ENCODE measurements at regions not wholly inside any gene's neighbourhood (a gene's known extent, or its start where the extent isn't known, plus 50 kb on each side); places are given as distances from the start of the nearest gene placed in this dataset.

- Mint-ChIP-seq H3K27ac (no peak overlapping the region), H3K4me1 (ENCODE audit: low read depth) (no peaks in the 10 kb centered on the region), H3K36me3 (ENCODE audit: low read depth) (no peaks in the 10 kb centered on the region), H3K9me3 (no peaks in the 10 kb centered on the region), H3K4me3 (no peak overlapping the region), H3K27me3 (peaks cover 18% of the 10 kb centered on the region)
- no peak for DNase-seq
Measured at GRCh38 chr2:84217456-84217855, 241.6 kb downstream of the SUCLG1 start.

- H3K4me3 Mint-ChIP-seq, result no peak overlapping the region
- peaks cover 13% of the 10 kb centered on the region for H3K27me3 Mint-ChIP-seq
Measured at GRCh38 chr2:84214455-84214854, 244.6 kb downstream of the SUCLG1 start.

GRCh38 chr2:84212611-84213314, 246.3 kb downstream of the SUCLG1 start:
- Mint-ChIP-seq H3K4me3 (no peak overlapping the region), H3K27ac (no peak overlapping the region), H3K9me3 (no peaks in the 10 kb centered on the region), H3K4me1 (ENCODE audit: low read depth) (no peaks in the 10 kb centered on the region), H3K27me3 (peaks cover 25% of the 10 kb centered on the region), H3K36me3 (ENCODE audit: low read depth) (no peaks in the 10 kb centered on the region)
- DNase-seq, result no peak

More at GRCh38 chr2:84214455-84214854, 244.6 kb downstream of the SUCLG1 start:
- no peaks in the 10 kb centered on the region for H3K9me3 Mint-ChIP-seq
- no peak overlapping the region for H3K27ac Mint-ChIP-seq
- no peaks in the 10 kb centered on the region for H3K36me3 Mint-ChIP-seq (ENCODE audit: low read depth)
- no peaks in the 10 kb centered on the region for H3K4me1 Mint-ChIP-seq (ENCODE audit: low read depth)
- DNase-seq, result no peak

- no peak overlapping the region for H3K27ac Mint-ChIP-seq
- H3K36me3 Mint-ChIP-seq (ENCODE audit: low read depth), result no peaks in the 10 kb centered on the region
- DNase-seq, result no peak
- peaks cover 27% of the 10 kb centered on the region for H3K27me3 Mint-ChIP-seq
- H3K4me3 Mint-ChIP-seq, result no peak overlapping the region
- H3K4me1 Mint-ChIP-seq (ENCODE audit: low read depth), result no peaks in the 10 kb centered on the region
- H3K9me3 Mint-ChIP-seq, result no peaks in the 10 kb centered on the region
Measured at GRCh38 chr2:84209941-84210340, 249.1 kb downstream of the SUCLG1 start.

GRCh38 chr2:84204995-84205394, 254.1 kb downstream of the SUCLG1 start:
- Mint-ChIP-seq H3K36me3 (ENCODE audit: low read depth) (no peaks in the 10 kb centered on the region), H3K27me3 (peaks cover 21% of the 10 kb centered on the region), H3K4me1 (ENCODE audit: low read depth) (no peaks in the 10 kb centered on the region), H3K4me3 (no peak overlapping the region), H3K9me3 (no peaks in the 10 kb centered on the region), H3K27ac (no peak overlapping the region)
- no peak for DNase-seq

- peaks cover 3% of the 10 kb centered on the region for H3K9me3 Mint-ChIP-seq
- H3K27me3 Mint-ChIP-seq, result peaks cover 7% of the 10 kb centered on the region
- no peak overlapping the region for H3K4me3 Mint-ChIP-seq
- no peaks in the 10 kb centered on the region for H3K36me3 Mint-ChIP-seq (ENCODE audit: low read depth)
- H3K4me1 Mint-ChIP-seq (ENCODE audit: low read depth), result no peaks in the 10 kb centered on the region
- DNase-seq, result no peak
- H3K27ac Mint-ChIP-seq, result no peak overlapping the region
Measured at GRCh38 chr2:84202166-84202565, 256.9 kb downstream of the SUCLG1 start.

- DNase-seq, result no peak
- Mint-ChIP-seq H3K36me3 (ENCODE audit: low read depth) (no peaks in the 10 kb centered on the region), H3K4me3 (no peak overlapping the region), H3K27ac (no peak overlapping the region), H3K27me3 (peaks cover 4% of the 10 kb centered on the region), H3K9me3 (peaks cover 3% of the 10 kb centered on the region), H3K4me1 (ENCODE audit: low read depth) (no peaks in the 10 kb centered on the region)
Measured at GRCh38 chr2:84201158-84201557, 257.9 kb downstream of the SUCLG1 start.

GRCh38 chr2:84197901-84198300, 261.2 kb downstream of the SUCLG1 start:
- Mint-ChIP-seq H3K9me3 (peaks cover 3% of the 10 kb centered on the region), H3K36me3 (ENCODE audit: low read depth) (no peaks in the 10 kb centered on the region), H3K27ac (no peak overlapping the region), H3K4me1 (ENCODE audit: low read depth) (no peaks in the 10 kb centered on the region), H3K4me3 (no peak overlapping the region), H3K27me3 (peaks cover 4% of the 10 kb centered on the region)
- no peak for DNase-seq

- Mint-ChIP-seq H3K4me1 (ENCODE audit: low read depth) (no peaks in the 10 kb centered on the region), H3K9me3 (peaks cover 3% of the 10 kb centered on the region), H3K4me3 (no peak overlapping the region), H3K27me3 (no peaks in the 10 kb centered on the region), H3K27ac (no peak overlapping the region), H3K36me3 (ENCODE audit: low read depth) (no peaks in the 10 kb centered on the region)
- no peak for DNase-seq
Measured at GRCh38 chr2:84194949-84195644, 264.0 kb downstream of the SUCLG1 start.

- Mint-ChIP-seq H3K9me3 (peaks cover 2% of the 10 kb centered on the region), H3K27me3 (no peaks in the 10 kb centered on the region), H3K4me3 (no peak overlapping the region), H3K36me3 (ENCODE audit: low read depth) (no peaks in the 10 kb centered on the region), H3K4me1 (ENCODE audit: low read depth) (no peaks in the 10 kb centered on the region), H3K27ac (no peak overlapping the region)
- DNase-seq, result no peak
Measured at GRCh38 chr2:84194181-84194580, 264.9 kb downstream of the SUCLG1 start.

GRCh38 chr2:84187258-84187657, 271.8 kb downstream of the SUCLG1 start:
- no peaks in the 10 kb centered on the region for H3K27me3 Mint-ChIP-seq
- H3K27ac Mint-ChIP-seq, result no peak overlapping the region
- H3K4me3 Mint-ChIP-seq, result no peak overlapping the region
- H3K4me1 Mint-ChIP-seq (ENCODE audit: low read depth), result no peaks in the 10 kb centered on the region
- no peaks in the 10 kb centered on the region for H3K36me3 Mint-ChIP-seq (ENCODE audit: low read depth)
- H3K9me3 Mint-ChIP-seq, result no peaks in the 10 kb centered on the region
- no peak for DNase-seq

- Mint-ChIP-seq H3K27ac (no peak overlapping the region), H3K27me3 (peaks cover 3% of the 10 kb centered on the region), H3K4me1 (ENCODE audit: low read depth) (no peaks in the 10 kb centered on the region), H3K9me3 (no peaks in the 10 kb centered on the region), H3K36me3 (ENCODE audit: low read depth) (no peaks in the 10 kb centered on the region), H3K4me3 (no peak overlapping the region)
- DNase-seq, result no peak
Measured at GRCh38 chr2:84181927-84182326, 277.2 kb downstream of the SUCLG1 start.

GRCh38 chr2:84177733-84178132, 281.3 kb downstream of the SUCLG1 start:
- Mint-ChIP-seq H3K27me3 (peaks cover 3% of the 10 kb centered on the region), H3K27ac (no peak overlapping the region)

GRCh38 chr2:84175970-84176369, 283.1 kb downstream of the SUCLG1 start:
- DNase-seq, result no peak
- Mint-ChIP-seq H3K27me3 (peaks cover 7% of the 10 kb centered on the region), H3K4me3 (no peak overlapping the region), H3K9me3 (no peaks in the 10 kb centered on the region), H3K36me3 (ENCODE audit: low read depth) (no peaks in the 10 kb centered on the region), H3K27ac (no peak overlapping the region), H3K4me1 (ENCODE audit: low read depth) (no peaks in the 10 kb centered on the region)

More at GRCh38 chr2:84177733-84178132, 281.3 kb downstream of the SUCLG1 start:
- Mint-ChIP-seq H3K4me3 (no peak overlapping the region), H3K9me3 (no peaks in the 10 kb centered on the region), H3K36me3 (ENCODE audit: low read depth) (no peaks in the 10 kb centered on the region), H3K4me1 (ENCODE audit: low read depth) (no peaks in the 10 kb centered on the region)
- DNase-seq, result no peak

GRCh38 chr2:84175340-84175739, 283.7 kb downstream of the SUCLG1 start:
- no peaks in the 10 kb centered on the region for H3K36me3 Mint-ChIP-seq (ENCODE audit: low read depth)
- DNase-seq, result no peak
- H3K4me3 Mint-ChIP-seq, result no peak overlapping the region
- no peaks in the 10 kb centered on the region for H3K4me1 Mint-ChIP-seq (ENCODE audit: low read depth)
- peaks cover 7% of the 10 kb centered on the region for H3K27me3 Mint-ChIP-seq
- H3K9me3 Mint-ChIP-seq, result no peaks in the 10 kb centered on the region
- no peak overlapping the region for H3K27ac Mint-ChIP-seq
